ENCODE measurements at regions not wholly inside any gene's neighbourhood (a gene's known extent, or its start where the extent isn't known, plus 50 kb on each side); places are given as distances from the start of the nearest gene placed in this dataset.

DNA sequence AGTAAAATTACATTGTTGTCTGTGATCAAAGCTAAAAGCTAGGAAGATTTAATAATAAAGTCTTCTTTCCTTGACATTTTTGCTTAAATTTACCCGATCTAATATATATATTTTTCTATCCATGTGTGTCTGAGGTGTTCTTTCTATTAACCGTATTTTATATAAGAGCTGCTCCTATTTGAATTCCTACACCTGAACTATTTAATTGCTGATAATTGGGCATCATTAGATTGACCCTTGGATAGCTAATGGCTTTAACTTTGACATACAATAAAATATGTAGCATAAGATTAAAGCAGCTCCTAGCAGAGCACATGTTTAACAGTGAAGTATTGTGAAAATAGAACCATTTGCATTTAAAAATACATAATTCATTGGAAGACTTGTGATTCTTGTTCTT is 792.7 kb downstream of the MAT2B start:
- TF ChIP-seq, protein P1, sequence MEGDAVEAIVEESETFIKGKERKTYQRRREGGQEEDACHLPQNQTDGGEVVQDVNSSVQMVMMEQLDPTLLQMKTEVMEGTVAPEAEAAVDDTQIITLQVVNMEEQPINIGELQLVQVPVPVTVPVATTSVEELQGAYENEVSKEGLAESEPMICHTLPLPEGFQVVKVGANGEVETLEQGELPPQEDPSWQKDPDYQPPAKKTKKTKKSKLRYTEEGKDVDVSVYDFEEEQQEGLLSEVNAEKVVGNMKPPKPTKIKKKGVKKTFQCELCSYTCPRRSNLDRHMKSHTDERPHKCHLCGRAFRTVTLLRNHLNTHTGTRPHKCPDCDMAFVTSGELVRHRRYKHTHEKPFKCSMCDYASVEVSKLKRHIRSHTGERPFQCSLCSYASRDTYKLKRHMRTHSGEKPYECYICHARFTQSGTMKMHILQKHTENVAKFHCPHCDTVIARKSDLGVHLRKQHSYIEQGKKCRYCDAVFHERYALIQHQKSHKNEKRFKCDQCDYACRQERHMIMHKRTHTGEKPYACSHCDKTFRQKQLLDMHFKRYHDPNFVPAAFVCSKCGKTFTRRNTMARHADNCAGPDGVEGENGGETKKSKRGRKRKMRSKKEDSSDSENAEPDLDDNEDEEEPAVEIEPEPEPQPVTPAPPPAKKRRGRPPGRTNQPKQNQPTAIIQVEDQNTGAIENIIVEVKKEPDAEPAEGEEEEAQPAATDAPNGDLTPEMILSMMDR (IDR thresholded peaks at IDR 0.05 in 8 of 11, conservative IDR thresholded peaks at IDR 0.05 in 3 of 11), result no peak
- no peak for TF ChIP-seq POLR2A (IDR thresholded peaks at IDR 0.05)
